ENCODE measurements at regions not wholly inside any gene's neighbourhood (a gene's known extent, or its start where the extent isn't known, plus 50 kb on each side); places are given as distances from the start of the nearest gene placed in this dataset.
A peak's percentile ranks its signal among the peaks of the same experiment; 100 is the strongest.
"Not testable (repeated sequence)": the region's sequence is repeated elsewhere in the genome, so short reads cannot be mapped to it uniquely, and the experiment has no call there.

DNA sequence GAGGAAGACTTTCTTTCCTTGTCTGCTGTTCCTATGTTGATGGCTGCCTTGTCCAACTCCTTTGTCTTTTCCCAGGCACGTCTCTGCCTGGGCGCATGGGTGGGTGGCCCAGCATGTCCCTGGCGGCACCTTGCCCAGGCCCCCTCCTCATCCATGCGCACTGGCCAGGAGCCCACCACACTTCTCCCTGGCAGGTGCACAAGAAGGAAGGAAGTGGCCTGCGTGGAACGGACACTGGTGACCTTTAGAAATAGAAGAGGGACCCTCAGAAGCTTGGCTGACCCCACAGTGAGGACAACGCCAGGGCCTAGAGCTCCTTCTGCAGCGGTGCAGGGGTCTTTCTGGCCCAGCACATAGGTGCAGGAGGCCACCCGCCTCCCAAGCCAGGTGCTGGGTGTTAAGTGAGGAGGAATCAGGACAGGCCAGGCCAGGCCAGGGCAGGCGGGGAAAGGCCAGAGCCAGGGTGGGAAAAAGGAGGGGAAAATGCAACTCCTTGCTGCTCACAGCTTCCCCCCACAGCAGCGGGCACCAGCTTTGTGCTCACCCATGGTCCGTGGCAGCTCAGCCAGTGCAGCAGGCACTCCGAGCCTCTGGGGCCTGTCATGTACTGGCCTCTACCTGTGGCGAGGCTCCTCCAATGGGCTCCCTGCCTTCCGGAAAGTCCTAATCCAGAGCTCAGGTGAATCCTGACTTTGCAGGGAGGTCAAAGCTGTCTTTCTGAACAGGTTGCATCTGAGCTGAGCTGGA is 104.0 kb downstream of the SOX1 start:
- ATAC-seq = no peak
- no peak for DNase-seq (ENCODE audit: low spot score)
- intact Hi-C loops (cut with DNase I) = no loop called here

DNA sequence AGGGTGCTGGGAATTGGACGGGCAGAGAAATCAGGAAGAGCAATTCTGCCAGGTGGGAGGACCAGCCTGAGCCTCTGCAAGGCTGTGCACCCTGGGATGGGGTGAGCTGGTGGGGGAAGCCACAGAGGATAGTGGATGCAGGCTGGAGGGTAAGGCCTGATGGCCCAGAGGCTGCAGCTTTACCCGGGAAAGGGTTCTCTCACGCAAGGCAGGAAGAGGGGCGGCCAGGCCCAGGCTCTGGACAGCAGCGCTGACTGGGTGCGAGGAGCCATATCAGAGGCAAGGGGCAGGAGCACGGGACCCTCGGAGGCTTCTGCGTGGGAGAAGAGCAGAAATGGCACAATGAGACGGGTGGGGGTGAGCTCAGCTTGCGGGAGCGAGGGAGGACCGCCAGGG is 104.6 kb downstream of the SOX1 start:
- ATAC-seq (no peak), DNase-seq (ENCODE audit: low spot score) (no peak)
- intact Hi-C loops (cut with DNase I) = no loop called here

DNA sequence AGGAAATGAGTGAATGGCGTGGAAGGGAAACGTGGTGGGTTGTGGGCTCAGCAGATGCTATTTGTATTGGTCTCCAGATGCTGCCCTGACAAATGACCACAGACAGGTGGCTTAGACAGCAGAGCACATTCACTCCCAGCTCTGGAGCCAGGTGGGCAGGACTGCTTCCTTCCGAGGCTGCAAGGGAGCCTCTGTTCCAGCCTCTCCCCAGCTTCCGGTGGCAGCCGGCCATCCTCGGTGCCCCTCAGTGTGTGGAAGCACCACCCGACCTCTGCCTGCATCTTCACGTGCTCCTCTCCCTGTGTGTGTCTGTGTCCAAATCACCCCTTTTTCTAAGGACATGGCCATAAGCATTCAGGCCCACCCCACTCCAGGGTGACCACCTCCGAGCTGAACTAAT is 105.1 kb downstream of the SOX1 start:
- intact Hi-C loops (cut with DNase I) = no loop called here

GRCh38 chr13:112172641-112173251 is 105.8 kb downstream of the SOX1 start:
- ATAC-seq (no peak), DNase-seq (ENCODE audit: low spot score) (no peak)
- intact Hi-C loops (cut with DNase I) = no loop called here

More for the DNA sequence above, 105.1 kb downstream of the SOX1 start:
- no peak for DNase-seq (ENCODE audit: low spot score)
- no peak for ATAC-seq

DNA sequence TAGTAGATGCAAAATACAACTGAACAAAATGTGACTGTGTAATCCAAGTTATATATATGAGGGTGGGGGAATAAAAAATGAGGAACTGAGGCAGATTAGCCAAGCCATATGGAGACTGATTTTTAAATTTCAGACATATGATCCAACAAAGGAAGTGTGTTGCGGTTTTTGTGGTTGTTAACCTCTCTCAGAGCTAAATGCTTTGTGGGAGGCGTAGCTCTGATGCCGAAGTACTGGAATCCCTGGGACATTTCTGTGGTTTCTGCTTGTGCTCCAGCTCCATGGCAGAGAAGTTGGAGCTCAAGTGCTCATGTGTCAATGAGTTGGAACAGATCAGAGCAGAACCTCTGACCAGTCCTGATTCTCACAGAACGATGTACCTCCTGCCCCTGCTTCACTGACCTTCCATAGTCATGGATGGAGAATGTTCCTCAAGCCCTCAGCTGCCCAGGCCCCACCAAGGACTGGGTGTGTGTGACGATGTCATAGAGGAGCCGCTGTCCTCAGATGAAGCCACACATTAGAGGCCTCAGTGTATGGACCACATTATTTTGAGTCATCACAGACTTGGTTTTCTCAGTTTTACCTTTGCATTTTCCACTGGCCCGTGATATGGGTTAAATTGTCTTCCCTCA is 107.6 kb downstream of the SOX1 start:
- DNase-seq (ENCODE audit: low spot score) = no peak
- intact Hi-C loops (cut with DNase I) = no loop called here
- ATAC-seq = no peak

DNA sequence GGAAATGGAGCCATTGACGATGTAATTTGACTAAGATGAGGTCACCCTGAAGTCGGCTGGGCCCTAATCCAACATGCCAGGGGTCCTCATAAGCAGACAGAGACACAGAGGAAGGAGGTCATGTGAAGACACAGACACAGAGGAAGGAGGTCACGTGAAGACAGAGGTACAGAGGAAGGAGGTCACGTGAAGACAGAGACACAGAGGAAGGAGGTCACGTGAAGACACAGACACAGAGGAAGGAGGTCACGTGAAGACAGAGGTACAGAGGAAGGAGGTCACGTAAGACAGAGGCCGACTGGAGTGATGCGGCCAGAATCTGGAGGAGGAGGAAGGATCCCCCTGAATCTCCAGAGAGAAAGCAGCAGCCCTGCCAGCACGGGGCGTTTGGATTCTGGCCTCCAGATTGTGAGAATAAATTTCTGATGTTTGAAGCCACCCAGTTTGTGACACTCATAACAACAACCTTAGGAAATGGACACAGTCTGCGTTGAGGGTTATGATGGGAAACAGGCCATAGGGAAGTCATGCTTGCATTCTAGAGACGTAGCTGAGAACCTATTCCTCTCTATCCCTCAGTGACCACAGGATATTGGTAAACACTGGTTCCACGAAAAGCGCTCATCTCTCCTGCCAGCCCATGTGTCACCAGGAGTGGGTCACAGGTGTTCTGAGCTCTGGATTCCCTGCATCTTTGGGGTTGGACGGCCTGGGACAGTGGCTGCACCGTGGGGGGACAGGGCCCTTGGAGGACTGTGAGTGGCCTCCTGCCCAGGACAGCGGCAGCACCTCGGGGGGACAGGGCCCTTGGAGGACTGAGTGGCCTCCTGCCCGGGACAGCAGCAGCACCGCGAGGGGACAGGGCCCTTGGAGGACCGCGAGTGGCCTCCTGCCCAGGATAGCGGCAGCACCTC is 108.5 kb downstream of the SOX1 start:
- no peak for DNase-seq (ENCODE audit: low spot score)
- intact Hi-C loops (cut with DNase I) = no loop called here
- no peak for ATAC-seq

- ATAC-seq; intact Hi-C loops (cut with DNase I); DNase-seq (ENCODE audit: low spot score): not testable (repeated sequence)
Measured at GRCh38 chr13:112176141-112177119, 109.5 kb downstream of the SOX1 start.

GRCh38 chr13:112177450-112178288 is 110.7 kb downstream of the SOX1 start:
- no peak for DNase-seq (ENCODE audit: low spot score)
- no peak for ATAC-seq
- intact Hi-C loops (cut with DNase I) = no loop called here

GRCh38 chr13:112178769-112179168 is 111.8 kb downstream of the SOX1 start:
- intact Hi-C loops (cut with DNase I) = no loop called here
- ATAC-seq (no peak), DNase-seq (ENCODE audit: low spot score) (no peak)

DNA sequence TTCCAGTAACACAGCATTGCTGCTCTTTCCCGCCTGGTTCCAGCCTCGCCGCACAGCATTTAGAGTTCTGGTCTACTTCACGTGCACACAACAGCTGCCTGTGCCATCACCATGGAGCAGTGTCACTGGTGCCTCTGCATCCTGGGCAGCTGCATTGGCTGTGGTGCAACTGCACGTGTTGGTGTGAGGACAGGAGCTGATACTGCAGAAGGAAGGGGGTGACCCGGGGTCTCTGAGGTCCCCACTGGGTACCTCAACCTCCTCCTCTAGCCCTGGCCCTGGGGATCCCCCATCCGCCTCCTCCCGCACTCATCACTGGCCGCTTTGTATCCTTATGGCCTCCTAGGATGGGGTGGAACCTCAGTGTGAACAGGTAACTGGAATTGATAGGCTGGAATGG is 112.5 kb downstream of the SOX1 start:
- intact Hi-C loops (cut with DNase I) = no loop called here
- ATAC-seq (no peak), DNase-seq (ENCODE audit: low spot score) (no peak)

DNA sequence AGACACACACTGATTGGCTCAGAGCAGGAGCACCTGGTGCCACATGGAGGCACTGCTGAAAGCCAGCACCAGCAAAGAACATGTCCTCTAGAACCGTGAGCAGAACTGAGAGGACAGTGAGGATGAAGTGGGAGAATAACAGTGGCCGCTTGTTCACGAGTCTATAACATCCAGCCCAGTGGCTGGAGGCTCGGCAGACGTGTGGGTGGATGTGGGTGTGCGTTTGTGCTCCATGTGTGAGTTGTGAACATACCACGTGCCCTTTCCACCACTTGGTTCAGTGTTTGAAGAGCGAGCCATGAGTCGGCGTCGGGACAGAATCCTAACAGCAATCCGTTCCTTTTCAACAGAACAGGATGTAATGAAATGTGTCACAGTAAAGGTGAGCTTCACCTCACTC is 113.0 kb downstream of the SOX1 start:
- intact Hi-C loops (cut with DNase I) = no loop called here
- DNase-seq (ENCODE audit: low spot score) (no peak), ATAC-seq (no peak)

DNA sequence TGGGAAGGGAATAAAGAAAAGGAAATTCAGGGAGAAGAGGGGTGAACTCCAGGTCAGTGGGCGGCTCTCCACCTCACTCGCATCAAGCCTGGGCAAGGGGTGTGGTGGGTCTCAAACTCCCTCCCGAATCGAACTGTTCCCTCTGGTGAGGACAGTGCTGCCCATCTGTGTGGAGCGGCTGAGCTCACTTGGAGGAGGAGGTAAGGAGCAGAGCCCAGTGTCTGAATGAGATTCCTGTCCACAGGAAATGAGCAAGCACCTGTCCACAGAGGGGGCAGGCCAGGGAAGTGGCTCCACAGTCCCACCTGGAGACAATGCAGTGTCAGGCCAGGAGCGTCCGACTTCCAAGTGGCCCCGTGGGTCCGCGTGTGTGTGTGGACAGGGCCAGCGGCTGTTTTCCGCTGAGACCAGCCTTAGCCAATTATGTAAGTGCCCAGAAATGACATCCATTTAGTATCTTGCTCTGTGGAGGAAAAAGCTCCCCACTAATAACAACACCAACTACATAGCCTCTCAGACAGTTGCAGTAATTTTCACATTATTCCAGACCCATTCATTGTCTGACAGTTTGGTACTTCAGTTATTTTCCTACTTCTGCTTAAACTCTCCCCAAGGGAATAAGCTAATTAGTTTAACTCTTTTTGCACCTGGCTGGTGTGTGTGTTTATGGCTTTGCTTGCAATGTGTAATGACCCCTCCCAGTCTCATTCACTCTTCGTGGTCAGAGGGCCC is 114.6 kb downstream of the SOX1 start:
- DNase-seq (ENCODE audit: low spot score) = no peak
- ATAC-seq = no peak
- intact Hi-C loops (cut with DNase I) = no loop called here

DNA sequence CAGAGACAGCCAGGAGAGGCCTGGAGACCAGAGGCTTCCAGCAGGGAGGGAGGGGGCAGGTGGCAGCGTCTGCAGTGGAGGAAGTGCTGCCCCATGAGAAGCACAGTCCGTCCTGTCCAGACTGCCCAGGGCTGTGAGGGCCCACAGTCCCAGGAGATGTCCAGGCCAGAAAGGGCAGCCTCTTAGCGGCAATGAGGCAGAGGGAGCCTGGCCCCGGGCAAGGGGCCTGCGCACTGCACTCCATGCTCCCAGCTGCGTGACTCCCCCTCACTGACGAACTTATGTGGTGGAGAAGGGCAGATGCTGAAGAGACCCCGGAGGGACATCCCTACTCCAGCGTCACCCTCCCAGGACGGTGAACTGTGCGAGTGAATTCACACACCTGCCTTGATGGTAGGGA is 115.3 kb downstream of the SOX1 start:
- DNase-seq (ENCODE audit: low spot score) (no peak), ATAC-seq (no peak)
- intact Hi-C loops (cut with DNase I) = no loop called here

- ATAC-seq = peak; percentile 29
- DNase-seq (ENCODE audit: low spot score) = no peak
- intact Hi-C loops (cut with DNase I) = no loop called here
Measured at GRCh38 chr13:112182846-112183531, 116.0 kb downstream of the SOX1 start.

GRCh38 chr13:112183532-112184090 is 116.7 kb downstream of the SOX1 start:
- no peak for DNase-seq (ENCODE audit: low spot score)
- no peak for ATAC-seq
- intact Hi-C loops (cut with DNase I) = no loop called here

- DNase-seq (ENCODE audit: low spot score) (no peak), ATAC-seq (no peak)
- intact Hi-C loops (cut with DNase I) = no loop called here
Measured at GRCh38 chr13:112184261-112184660, 117.3 kb downstream of the SOX1 start.

All from sciatic nerve (tissue), 2 donors.